ENCODE measurements at regions not wholly inside any gene's neighbourhood (a gene's known extent, or its start where the extent isn't known, plus 50 kb on each side); places are given as distances from the start of the nearest gene placed in this dataset.
"Not testable (repeated sequence)": the region's sequence is repeated elsewhere in the genome, so short reads cannot be mapped to it uniquely, and the experiment has no call there.

DNA sequence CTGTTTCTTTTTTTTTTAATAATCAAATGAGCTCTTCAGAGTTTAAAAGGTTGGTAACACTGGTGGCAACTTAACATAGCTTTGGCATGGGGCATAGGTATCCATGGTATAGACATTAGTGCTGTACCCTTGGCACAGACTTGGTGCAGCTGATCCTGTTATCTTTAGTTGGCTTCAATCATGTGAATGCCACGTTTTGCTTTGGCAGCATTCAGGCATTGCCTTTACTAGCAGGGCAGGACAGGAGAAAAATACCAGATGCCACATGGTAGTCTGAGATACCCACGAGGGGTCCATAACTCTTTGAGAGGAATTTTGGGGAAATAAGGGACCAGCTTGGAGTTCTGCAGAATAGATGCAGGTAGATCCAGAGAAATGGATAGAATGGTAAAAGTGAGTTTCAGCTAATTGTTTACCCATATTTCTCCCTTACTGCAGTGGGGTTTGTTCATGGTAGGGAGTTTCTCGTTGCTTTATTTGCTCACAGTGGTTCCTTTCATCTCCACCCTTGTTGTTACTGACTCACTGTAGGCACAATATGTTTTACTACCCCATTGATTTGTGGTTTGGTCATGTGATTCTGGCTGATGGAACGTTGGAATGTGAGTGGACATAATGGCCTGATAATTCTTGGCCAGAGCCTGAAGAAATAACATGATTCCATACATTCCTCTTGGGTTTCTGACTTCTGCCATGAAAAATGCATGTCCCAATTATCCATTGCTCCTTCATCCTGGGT lies 342.7 kb downstream of the GLUD2 start:
- DNase-seq (ENCODE audit: low read depth, low spot score), result no peak
- no peak overlapping the region for H3K27ac ChIP-seq

DNA sequence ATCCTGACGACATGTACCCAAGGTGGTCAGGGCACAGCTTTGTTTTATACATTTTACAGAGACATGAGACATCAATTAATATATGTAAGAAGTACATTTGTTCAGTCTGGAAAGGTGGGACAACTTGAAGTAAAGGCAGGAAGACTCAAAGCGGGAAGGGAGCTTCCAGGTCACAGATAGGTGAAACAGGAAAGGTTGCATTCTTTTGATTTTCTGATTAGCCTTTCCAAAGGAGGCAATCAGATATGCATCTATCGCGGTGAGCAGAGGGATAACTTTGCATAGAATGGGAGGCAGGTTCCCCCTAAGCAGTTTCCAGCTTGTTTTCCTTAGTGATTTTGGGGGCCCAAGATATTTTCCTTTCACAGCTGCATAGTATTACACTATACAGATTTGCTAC lies 358.4 kb downstream of the GLUD2 start:
- H3K27ac ChIP-seq, result no peak overlapping the region
- no peak for DNase-seq (ENCODE audit: low read depth, low spot score)

DNA sequence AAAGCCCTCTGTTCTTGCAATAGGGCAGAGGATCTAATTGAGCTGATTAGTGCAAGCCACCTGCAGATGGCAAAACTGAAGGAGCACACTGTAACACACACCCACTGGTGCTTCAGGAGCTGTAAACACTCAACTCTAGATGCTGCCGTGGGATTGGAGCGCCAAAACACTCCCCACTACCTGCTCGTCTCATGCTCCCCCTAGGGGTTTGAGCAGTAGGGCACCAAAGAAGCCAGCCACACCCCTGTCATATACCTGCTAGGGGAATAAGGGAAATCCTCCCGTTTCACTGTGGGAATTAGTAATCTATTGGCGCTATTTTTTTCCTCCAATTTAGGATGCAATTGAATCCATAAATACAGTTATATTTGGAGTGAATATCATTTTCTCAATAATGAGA lies 360.2 kb downstream of the GLUD2 start:
- H3K27ac ChIP-seq, result no peak overlapping the region
- no peak for DNase-seq (ENCODE audit: low read depth, low spot score)

DNA sequence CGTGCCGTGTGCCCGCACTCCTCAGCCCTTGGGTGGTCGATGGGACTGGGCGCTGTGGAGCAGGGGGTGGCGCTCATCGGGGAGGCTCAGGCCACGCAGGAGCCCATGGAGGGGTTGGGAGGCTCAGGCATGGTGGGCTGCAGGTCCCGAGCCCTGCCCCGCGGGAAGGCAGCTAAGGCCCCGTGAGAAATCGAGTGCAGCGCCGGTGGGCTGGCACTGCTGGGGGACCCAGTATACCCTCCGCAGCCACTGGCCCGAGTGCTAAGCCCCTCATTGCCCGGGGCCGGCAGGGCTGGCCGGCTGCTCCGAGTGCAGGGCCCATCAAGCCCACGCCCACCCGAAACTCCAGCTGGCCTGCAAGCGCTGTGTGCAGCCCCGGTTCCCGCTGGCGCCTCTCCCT lies 384.1 kb downstream of the GLUD2 start:
- DNase-seq (ENCODE audit: low read depth, low spot score); H3K27ac ChIP-seq: not testable (repeated sequence)

DNA sequence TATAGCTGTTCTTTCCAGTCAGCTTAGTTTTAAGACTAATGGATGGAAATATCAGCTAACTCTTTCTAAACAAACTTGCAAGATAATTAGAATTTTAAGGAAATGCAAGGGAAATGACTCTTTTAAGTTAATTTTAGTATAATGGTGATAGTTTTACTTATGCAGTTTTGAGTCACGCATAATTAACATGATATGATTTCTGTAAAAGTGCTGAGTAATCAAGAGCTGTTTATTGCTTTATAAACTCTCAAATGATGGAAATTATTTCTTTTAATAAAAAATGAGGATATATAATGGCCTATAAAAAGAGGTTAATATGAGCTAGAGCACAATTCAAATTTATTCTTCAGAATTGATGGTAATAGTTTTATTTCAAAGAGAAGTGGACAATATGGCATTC lies 385.9 kb downstream of the GLUD2 start:
- no peak overlapping the region for H3K27ac ChIP-seq
- no peak for DNase-seq (ENCODE audit: low read depth, low spot score)

DNA sequence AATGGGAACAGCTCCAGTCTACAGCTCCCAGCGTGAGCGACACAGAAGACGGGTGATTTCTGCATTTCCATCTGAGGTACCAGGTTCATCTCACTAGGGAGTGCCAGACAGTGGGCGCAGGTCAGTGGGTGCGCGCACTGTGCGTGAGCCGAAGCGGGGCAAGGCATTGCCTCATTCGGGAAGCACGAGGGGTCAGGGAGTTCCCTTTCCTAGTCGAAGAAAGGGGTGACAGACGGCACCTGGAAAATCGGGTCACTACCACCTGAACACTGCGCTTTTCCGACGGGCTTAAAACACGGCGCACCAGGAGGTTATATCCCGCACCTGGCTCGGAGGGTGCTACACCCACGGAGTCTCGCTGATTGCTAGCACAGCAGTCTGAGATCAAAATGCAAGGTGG lies 390.3 kb downstream of the GLUD2 start:
- DNase-seq (ENCODE audit: low read depth, low spot score); H3K27ac ChIP-seq: not testable (repeated sequence)

DNA sequence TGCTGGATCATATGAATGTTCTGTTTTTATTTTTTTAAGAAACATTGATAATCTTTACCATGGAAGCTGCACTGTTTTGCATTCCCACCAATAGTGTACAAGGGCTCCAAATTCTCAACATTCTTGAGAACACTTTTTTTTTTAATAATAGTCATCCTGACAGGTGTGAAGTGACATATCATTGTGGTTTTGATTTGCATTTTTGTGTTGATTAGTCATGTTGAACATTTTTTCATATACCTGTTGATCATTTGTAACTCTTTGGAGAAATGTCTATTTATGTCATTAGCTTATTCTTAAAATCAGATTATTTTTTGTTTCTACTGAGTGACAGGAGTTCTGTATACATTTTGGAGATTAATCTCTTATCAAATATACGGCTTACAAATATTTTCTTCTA lies 408.5 kb downstream of the GLUD2 start:
- no peak for DNase-seq (ENCODE audit: low read depth, low spot score)
- no peak overlapping the region for H3K27ac ChIP-seq

DNA sequence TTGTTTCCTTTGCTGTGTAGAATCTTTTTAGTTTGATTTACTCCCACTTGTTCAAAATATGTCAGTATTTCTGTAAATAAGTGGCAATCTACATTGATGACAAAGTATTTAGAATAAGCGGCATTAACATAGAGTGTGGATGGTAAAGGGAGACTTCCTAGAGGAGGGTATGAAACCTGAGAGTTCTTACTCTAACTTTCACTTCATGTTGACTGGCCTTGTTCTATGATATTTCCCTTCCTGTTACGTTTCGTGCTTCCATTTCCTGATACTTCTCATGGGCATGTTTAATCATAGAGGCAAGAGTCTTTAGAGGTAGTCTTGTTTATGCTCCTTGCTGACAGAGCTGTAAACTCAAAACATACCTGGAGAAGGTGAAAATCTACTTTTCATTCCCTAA lies 408.9 kb downstream of the GLUD2 start:
- H3K27ac ChIP-seq, result no peak overlapping the region
- DNase-seq (ENCODE audit: low read depth, low spot score), result no peak

DNA sequence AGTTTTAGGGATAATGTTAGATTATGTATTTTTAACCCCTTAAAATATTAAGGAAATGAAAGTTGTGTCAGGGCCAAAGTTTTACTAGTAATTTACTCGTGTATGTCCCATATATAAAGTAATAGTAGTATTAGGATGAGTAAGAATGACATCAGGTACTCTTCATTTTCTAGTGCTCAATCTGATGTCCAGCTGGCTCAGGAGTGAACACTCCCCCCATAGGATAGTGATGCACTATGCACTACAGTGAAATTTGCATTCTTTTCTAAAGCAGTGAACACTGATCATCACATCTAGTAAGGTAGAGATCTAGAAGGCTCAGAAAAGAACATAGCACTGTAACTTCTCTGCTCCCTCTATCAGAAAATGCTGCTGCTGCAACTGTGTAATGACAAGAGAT lies 409.7 kb downstream of the GLUD2 start:
- DNase-seq (ENCODE audit: low read depth, low spot score), result no peak
- H3K27ac ChIP-seq, result no peak overlapping the region

DNA sequence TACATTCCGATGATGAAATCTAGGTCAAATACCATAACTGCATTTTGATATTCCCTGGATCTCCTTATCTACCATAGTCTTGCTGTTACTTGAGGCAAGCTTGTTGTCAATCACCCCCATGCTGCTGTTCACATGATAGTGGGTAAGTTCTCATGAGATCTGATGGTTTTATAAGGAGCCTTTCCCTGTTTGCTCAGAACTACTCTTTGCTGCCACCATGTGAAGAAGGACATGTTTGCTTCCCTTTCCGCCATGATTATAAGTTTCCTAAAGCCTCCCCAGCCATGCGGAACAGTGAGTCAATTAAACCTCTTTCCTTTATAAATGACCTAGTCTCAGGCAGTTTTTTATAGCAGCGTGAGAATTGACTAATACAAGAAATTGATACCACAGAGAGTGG lies 432.0 kb downstream of the GLUD2 start:
- no peak for DNase-seq (ENCODE audit: low read depth, low spot score)
- H3K27ac ChIP-seq, result no peak overlapping the region

DNA sequence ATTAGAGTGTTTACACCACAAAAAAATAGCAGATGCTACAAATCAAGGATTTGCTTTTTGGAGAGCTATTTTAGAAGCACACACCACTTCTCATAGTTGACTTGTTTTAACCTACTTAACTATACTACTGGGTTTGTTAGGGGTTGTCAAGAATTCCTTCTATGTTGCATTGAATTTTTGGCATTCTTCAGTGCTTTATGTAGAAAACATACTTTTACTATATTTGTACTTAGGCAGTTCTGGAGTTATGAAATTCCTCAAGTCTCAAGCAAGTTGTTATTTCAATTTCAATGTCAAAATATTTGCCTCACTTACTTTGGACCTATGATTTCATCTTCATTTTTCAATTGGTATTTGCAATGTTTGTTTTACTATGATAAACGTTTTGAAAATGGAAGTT lies 449.6 kb downstream of the GLUD2 start:
- H3K27ac ChIP-seq, result no peak overlapping the region
- no peak for DNase-seq (ENCODE audit: low read depth, low spot score)

DNA sequence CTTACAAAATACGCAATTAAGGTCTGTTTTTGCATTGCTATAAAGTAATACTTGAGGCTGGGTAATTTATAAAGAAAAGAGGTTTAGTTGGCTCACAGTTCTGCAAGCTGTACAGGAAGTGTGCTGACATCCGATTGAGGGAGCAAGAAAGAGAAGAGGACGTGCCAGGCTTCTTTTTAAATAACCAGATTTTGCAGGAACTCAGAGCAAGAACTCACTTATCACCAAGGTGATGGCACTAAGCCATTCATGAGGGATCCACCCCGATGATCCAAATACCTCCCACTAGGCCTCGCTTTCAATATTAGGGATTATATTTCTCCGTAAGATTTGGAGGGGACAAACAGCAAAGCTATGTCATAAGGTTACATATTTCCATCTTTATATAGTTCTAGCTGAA lies 456.7 kb downstream of the GLUD2 start:
- H3K27ac ChIP-seq, result no peak overlapping the region
- no peak for DNase-seq (ENCODE audit: low read depth, low spot score)

DNA sequence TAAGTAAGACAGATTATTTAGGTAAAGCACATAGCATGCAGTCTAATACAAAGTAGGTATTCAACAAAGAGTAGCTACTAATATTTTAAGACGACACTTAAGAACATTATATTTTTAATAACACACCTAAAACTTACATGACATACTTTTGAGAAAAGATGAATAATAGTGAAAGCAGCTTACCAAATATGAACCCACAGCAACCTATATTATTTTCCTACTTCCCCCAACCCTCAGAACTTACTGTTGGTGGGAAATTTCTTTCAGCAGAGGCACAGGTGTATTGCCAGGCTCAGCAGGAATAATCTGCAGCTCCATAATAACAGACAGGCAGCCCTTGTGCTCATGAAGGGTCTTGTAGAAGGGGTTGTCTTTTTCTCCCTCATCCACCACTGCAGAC lies 498.9 kb downstream of the GLUD2 start:
- no peak for DNase-seq (ENCODE audit: low read depth, low spot score)

DNA sequence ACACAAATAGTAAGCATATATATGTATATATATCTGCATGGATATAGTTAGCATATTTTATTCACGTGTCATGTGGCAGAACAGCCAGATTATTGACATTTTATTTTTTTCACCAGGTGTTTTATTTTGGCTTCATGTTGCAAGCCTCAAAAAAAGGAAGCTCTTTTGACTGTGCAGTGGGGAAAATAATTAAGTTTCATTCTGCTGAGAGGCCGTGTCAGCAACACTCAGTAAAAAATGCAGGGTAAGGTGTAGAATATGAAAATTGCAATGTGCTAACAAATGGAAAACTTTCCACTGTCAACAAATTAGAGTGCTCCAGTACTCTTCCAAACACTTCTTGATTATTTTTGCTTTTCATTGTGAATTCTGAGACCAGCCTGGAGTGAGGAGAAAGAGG lies 511.5 kb downstream of the GLUD2 start:
- H3K27ac ChIP-seq, result no peak overlapping the region
- no peak for DNase-seq (ENCODE audit: low read depth, low spot score)

More for the DNA sequence above, 498.9 kb downstream of the GLUD2 start:
- no peak overlapping the region for H3K27ac ChIP-seq

DNA sequence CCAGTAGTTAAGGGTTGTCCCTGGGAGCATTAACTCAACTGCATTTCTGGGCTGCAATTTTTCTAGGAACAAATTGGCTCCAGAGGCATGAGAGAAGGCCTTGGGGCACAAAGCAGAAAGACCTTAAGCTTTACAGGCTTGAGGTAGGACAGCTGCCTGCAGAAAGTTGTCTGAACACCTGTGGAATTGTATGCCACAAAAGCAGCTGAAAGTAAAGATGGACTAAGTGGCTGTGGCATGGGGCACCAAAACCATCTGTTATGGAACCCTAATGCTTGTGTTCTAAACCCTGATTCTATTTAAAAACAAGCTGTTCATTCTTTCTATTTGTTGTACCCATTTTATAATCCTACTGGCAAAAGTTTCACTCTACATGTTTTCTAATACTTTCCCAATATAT lies 515.2 kb downstream of the GLUD2 start:
- DNase-seq (ENCODE audit: low read depth, low spot score), result no peak
- no peak overlapping the region for H3K27ac ChIP-seq

DNA sequence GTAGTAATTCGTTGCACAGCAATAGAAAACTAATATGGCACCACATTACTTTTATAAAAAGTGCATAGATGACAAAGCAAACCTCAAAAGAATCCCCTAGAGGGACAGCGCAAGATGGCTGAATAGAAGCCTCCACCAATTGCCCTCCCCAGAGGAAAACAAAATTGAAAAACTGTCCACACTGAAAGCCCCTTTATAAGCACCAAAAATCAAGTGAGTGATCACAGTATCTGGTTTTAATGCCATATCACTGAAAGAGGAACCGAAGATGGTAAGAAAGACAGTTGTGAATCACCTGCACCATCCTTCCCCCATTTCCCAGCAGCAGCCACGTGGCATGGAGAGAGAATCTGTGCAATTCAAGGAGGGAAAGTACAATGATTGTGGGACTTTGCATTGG lies 522.2 kb downstream of the GLUD2 start:
- H3K27ac ChIP-seq, result no peak overlapping the region

DNA sequence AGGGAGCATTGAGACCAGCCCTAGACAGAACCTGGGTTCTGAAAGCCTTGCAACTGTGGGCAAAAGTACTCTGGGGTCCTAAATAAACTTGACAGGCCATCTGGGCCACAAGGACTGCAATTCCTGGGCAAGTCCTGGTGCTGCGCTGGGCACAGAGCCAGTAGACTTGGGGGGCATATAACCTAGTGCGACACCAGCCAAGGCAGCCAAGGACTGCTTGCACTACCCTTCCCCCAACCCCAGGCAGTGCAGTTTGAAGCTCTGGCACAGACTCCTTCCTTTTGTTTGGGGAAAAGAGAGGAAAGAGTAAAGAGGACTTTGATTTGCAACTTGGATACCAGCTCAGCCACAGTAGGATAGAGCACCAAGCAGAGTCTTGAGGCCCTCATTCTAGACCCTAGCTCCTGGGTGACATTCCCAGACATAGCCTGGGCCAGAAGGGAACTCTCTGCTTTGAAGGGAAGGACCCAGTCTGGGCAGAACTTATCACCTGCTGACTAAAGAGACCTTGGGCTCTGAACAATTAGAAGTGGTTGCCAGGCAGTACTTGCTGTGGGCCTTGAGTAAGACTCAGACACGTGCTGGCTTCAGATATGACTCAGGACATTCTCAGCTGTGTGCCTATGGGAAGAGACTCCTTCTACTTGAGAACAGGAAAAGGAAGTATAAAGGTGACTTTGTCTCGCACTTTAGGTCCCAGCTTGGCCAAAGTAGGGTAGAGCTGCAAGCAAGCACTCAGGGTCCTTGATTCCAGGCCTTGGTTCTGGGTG lies 522.8 kb downstream of the GLUD2 start:
- H3K27ac ChIP-seq, result no peak overlapping the region
- no peak for DNase-seq (ENCODE audit: low read depth, low spot score)

More for the DNA sequence above, 522.2 kb downstream of the GLUD2 start:
- no peak for DNase-seq (ENCODE audit: low read depth, low spot score)

DNA sequence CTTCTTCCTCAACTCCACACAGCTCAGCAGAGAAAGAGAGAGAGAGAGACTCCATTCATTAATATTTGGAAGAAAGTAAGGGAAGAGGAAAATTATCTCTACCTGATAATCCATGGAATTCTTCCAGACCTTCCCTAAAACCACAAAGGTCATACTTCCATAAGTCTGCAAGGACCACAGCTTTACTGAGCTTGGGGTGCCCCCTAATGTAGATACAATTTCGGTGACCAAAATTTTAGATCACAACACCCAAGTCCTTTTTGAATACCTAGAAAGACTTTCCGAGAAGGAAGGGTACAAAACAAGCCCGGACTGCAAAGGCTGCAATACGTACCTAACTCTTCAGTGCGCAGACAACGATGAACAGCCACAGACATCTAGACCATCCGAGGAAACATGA lies 523.9 kb downstream of the GLUD2 start:
- DNase-seq (ENCODE audit: low read depth, low spot score), result no peak
- no peak overlapping the region for H3K27ac ChIP-seq

DNA sequence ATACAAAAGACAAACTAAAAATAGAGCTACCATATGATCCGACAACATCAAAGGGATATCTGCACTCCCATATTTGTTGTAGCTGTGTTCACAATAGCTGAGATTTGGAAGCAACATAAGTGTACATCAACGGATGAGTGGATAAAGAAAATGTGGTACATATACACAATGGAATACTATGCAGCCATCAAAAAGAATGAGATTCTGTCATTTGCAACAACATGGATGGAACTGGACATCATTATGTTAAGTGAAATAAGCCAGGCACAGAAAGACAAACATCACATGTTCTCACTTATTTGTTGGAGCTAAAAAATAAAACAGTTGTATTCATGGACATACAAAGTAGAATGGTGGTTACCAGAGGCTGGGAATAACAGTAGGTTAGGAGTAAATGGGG lies 527.0 kb downstream of the GLUD2 start:
- DNase-seq (ENCODE audit: low read depth, low spot score); H3K27ac ChIP-seq: not testable (repeated sequence)

DNA sequence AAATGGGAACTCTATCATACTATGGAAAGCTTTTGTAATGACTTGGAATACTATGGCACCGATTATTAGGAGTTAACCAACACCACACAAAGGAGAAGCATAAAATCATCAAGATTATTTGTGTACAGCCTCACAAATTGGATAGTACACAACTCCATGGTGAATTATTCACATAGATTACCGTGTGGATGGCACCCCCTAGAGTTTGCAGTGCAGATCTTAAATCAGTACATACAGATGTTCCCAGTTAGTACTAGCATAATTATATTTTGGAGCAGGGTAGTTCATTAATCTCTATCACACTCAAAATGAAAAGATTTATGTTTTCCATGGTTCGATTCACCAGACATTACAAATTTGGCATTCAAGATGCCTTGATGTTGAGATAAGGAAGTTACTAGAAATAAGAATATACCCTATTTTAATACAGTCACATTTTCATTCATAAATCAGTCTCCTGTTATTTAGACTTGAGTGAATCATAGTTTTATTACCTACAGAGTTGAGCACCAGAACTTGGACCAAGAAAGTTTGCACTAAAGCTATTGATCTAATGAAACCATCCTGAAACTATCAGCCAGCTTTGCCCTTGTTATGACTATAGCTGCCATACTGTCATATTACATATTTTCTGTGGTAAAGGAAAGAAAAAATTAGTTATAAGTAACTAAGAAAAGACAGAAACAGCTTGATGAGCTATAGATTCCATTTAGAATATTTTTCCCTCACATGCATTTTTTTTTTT lies 531.8 kb downstream of the GLUD2 start:
- H3K27ac ChIP-seq, result no peak overlapping the region
- DNase-seq (ENCODE audit: low read depth, low spot score), result no peak

DNA sequence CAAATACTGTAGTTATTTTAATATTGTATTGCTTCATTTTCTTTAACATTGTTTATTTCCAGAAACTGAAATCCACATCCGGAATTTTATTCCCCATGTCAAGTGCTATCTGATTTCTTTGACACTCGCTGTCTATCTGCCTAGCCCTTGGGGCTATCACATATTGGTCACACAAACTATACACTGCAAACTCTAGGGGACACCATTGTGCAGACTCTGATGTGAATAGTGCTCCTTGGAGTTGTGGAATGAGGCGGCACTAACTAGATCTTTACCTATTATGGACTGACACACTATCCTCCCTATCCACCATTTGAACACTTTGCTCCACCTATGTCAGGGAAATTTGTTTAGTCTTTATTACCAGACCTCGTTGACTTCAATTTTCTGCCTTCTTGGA lies 534.5 kb downstream of the GLUD2 start:
- H3K27ac ChIP-seq, result no peak overlapping the region
- no peak for DNase-seq (ENCODE audit: low read depth, low spot score)
